H1 (cell line): ENCODE measurements at regions not wholly inside any gene's neighbourhood (a gene's known extent, or its start where the extent isn't known, plus 50 kb on each side); places are given as distances from the start of the nearest gene placed in this dataset.

Experiments
- CTCF ChIA-PET: fragments of 300-600 bp; sonication (Branson Sonifier 250); formaldehyde crosslinking; loops from one replicate; lab custom pipeline; 2021; ENCODE audit not compliant: partially characterized antibody; lab: Charles Lee
- POLR2A ChIA-PET: fragments of 300-600 bp; sonication (Branson Sonifier 250); formaldehyde crosslinking; loops from one replicate; lab custom pipeline; 2021; ENCODE audit warnings: inconsistent platforms; ENCODE audit not compliant: partially characterized antibody; lab: Charles Lee
- DNase-seq, 2 experiments: peaks; one replicate each; pipeline versions ENCODE4 v3.0.0 to v3.0.0-alpha.2; 2010 to 2022; ENCODE audit warnings: low spot score in 2 of 2, low read depth in 1 of 2, mixed read lengths in 1 of 2
- FAIRE-seq: peaks from 2 replicates; lab custom pipeline; 2011; peaks lifted over from hg19 to GRCh38; lab: Jason Lieb, UNC
- H2AFZ ChIP-seq: 2 replicates; pipeline ENCODE4 v1.8.1; 2012; ENCODE audit warnings: low read length, inconsistent platforms
- H2AK5ac ChIP-seq: 2 replicates; pipeline ENCODE4 v1.6.1; 2013; ENCODE audit warnings: low read depth, low read length
- H2BK120ac ChIP-seq: replicated peaks from 2 replicates; pipeline ENCODE3; 2013; ENCODE audit warnings: low read depth, low read length, inconsistent platforms
- H2BK12ac ChIP-seq: 2 replicates; pipeline ENCODE4 v1.6.1; 2013; ENCODE audit warnings: low read depth, low read length
- H2BK15ac ChIP-seq: 2 replicates; pipeline ENCODE4 v1.6.1; 2013; ENCODE audit warnings: low read length
- H2BK20ac ChIP-seq: 2 replicates; pipeline ENCODE4 v1.6.1; 2013; ENCODE audit warnings: low read length
- H2BK5ac ChIP-seq: 2 replicates; pipeline ENCODE4 v1.6.1; 2013; ENCODE audit warnings: low read depth, low read length
- H3K14ac ChIP-seq: 2 replicates; pipeline ENCODE4 v1.6.1; 2013; ENCODE audit warnings: inconsistent platforms; ENCODE audit not compliant: insufficient read length
- H3K18ac ChIP-seq: 2 replicates; pipeline ENCODE4 v1.6.1; 2013; ENCODE audit warnings: low read length; ENCODE audit errors: extremely low read depth
- H3K23ac ChIP-seq: 2 replicates; pipeline ENCODE4 v1.6.1; 2013; ENCODE audit warnings: inconsistent platforms; ENCODE audit not compliant: insufficient read length
- H3K23me2 ChIP-seq: 2 replicates; pipeline ENCODE4 v1.6.1; 2013; ENCODE audit warnings: low read depth, low read length
- H3K27ac ChIP-seq: 2 replicates; pipeline ENCODE4 v1.6.1; 2011; ENCODE audit warnings: low read depth, low read length, inconsistent platforms
- H3K27me3 ChIP-seq, 4 experiments: replicated peaks in 1 of 4; 1 replicate in 1 of 4; 2 replicates in 3 of 4; pipeline versions ENCODE4 v1.6.1 to v1.8.1; 2011 to 2013; ENCODE audit warnings: low read length in 3 of 4, mild to moderate bottlenecking in 3 of 4, inconsistent platforms in 2 of 4, mixed read lengths in 2 of 4, moderate library complexity in 1 of 4; ENCODE audit not compliant: control insufficient read depth in 3 of 4, insufficient read depth in 3 of 4; ENCODE audit errors: extremely low read depth in 1 of 4
- H3K36me3 ChIP-seq, 4 experiments: 2 replicates each; pipeline versions ENCODE4 v1.6.1 to v1.8.1; 2011 to 2013; ENCODE audit warnings: mild to moderate bottlenecking in 4 of 4, low read length in 3 of 4, moderate library complexity in 2 of 4, control low read depth in 1 of 4, inconsistent platforms in 1 of 4; ENCODE audit not compliant: insufficient read depth in 4 of 4, control insufficient read depth in 2 of 4
- H3K4ac ChIP-seq: replicated peaks from 2 replicates; pipeline ENCODE3; 2013; ENCODE audit warnings: low read length, low read depth, mixed read lengths, inconsistent platforms; ENCODE audit not compliant: insufficient read length
- H3K4me1 ChIP-seq, 4 experiments: replicated peaks in 1 of 4; 1 replicate in 1 of 4; 2 replicates in 3 of 4; pipeline versions ENCODE4 v1.6.1 to v1.8.1; 2011 to 2013; ENCODE audit warnings: low read length in 3 of 4, inconsistent platforms in 2 of 4, mixed read lengths in 1 of 4; ENCODE audit not compliant: insufficient read depth in 4 of 4, control insufficient read depth in 3 of 4
- H3K4me2 ChIP-seq, 2 experiments: 2 replicates each; pipeline versions ENCODE4 v1.6.1 to v1.8.1; 2011 to 2013; ENCODE audit warnings: low read depth in 2 of 2, low read length in 2 of 2, control low read depth in 1 of 2, inconsistent platforms in 1 of 2, mild to moderate bottlenecking in 1 of 2; ENCODE audit not compliant: insufficient read depth in 1 of 2
- H3K4me3 ChIP-seq, 4 experiments: fragments of 200-600, 300-600 bp in 1 of 4; sonication (generic), shearing (Covaris generic), sonication (Bioruptor Twin) in 1 of 4; 2 replicates each; pipeline versions ENCODE4 v1.5.1 to v1.8.1; 2011 to 2016; ENCODE audit warnings: low read length in 4 of 4, low read depth in 3 of 4, control low read depth in 2 of 4, inconsistent platforms in 2 of 4, mild to moderate bottlenecking in 2 of 4, mixed read lengths in 1 of 4, moderate library complexity in 1 of 4; ENCODE audit not compliant: insufficient read depth in 2 of 4; ENCODE audit errors: extremely low read depth in 1 of 4
- H3K56ac ChIP-seq: replicated peaks from 2 replicates; pipeline ENCODE3; 2013; ENCODE audit warnings: low read depth, mild to moderate bottlenecking, mixed read lengths, low read length, inconsistent platforms; ENCODE audit not compliant: insufficient read length
- H3K79me1 ChIP-seq: 2 replicates; pipeline ENCODE4 v1.6.1; 2013; ENCODE audit warnings: low read depth, low read length, control low read depth
- H3K79me2 ChIP-seq, 2 experiments: 2 replicates each; pipeline versions ENCODE4 v1.6.1 to v1.8.1; 2012 to 2013; ENCODE audit warnings: low read length in 2 of 2, mild to moderate bottlenecking in 2 of 2, inconsistent platforms in 1 of 2; ENCODE audit not compliant: insufficient read depth in 2 of 2, control insufficient read depth in 1 of 2
- H3K9ac ChIP-seq, 4 experiments: replicated peaks in 1 of 4; 1 replicate in 1 of 4; 2 replicates in 3 of 4; pipeline versions ENCODE4 v1.6.1 to v1.8.1; 2011 to 2013; ENCODE audit warnings: low read depth in 3 of 4, low read length in 3 of 4, control low read depth in 2 of 4, mild to moderate bottlenecking in 2 of 4, moderate library complexity in 2 of 4, inconsistent platforms in 1 of 4; ENCODE audit errors: extremely low read depth in 1 of 4
- H3K9me3 ChIP-seq, 2 experiments: 2 replicates each; pipeline versions ENCODE4 v1.6.1 to v1.8.1; 2012 to 2013; ENCODE audit warnings: mild to moderate bottlenecking in 2 of 2, moderate library complexity in 2 of 2, control low read depth in 1 of 2, inconsistent platforms in 1 of 2, low read depth in 1 of 2, low read length in 1 of 2, mixed read lengths in 1 of 2; ENCODE audit not compliant: insufficient read depth in 2 of 2
- H4K20me1 ChIP-seq, 2 experiments: replicated peaks in 1 of 2; 2 replicates each; pipeline versions ENCODE3 to v1.8.1; 2011 to 2013; ENCODE audit warnings: inconsistent platforms in 2 of 2, low read length in 2 of 2, mild to moderate bottlenecking in 1 of 2; ENCODE audit not compliant: insufficient read depth in 2 of 2, control insufficient read depth in 1 of 2
- H4K5ac ChIP-seq: 2 replicates; pipeline ENCODE4 v1.6.1; 2013; ENCODE audit warnings: low read length, low read depth, mixed read lengths, inconsistent platforms; ENCODE audit not compliant: insufficient read length
- H4K8ac ChIP-seq: 2 replicates; pipeline ENCODE4 v1.8.0; 2013; ENCODE audit warnings: mild to moderate bottlenecking, moderate library complexity, low read length, inconsistent platforms; ENCODE audit not compliant: insufficient read depth; ENCODE audit errors: extremely low read depth
- H4K91ac ChIP-seq: replicated peaks from 2 replicates; pipeline ENCODE3; 2013; ENCODE audit warnings: low read length, mixed read lengths, inconsistent platforms; ENCODE audit not compliant: insufficient read length
- BACH1 ChIP-seq: IDR thresholded peaks from 2 replicates; pipeline ENCODE4 v1.6.1; 2012; ENCODE audit warnings: low read length, improper control_type of control experiment
- BCL11A ChIP-seq, 2 experiments: IDR thresholded peaks; one replicate each; pipeline ENCODE4 v1.6.1; 2011; ENCODE audit warnings: low read depth in 2 of 2, low read length in 2 of 2, mild to moderate bottlenecking in 2 of 2
- BRCA1 ChIP-seq: IDR thresholded peaks from 2 replicates; pipeline ENCODE4 v1.6.1; 2012; ENCODE audit warnings: low read depth, low read length, improper control_type of control experiment
- CBX5 ChIP-seq: fragments of 300-800, 300-1000 bp; sonication (generic); IDR thresholded peaks from 2 replicates; pipeline ENCODE4 v1.7.1; 2016; ENCODE audit warnings: antibody characterized with exemption, low read length, low read depth
- CHD1 ChIP-seq: IDR thresholded peaks from 2 replicates; pipeline ENCODE4 v1.6.1; 2012; ENCODE audit warnings: low read depth, low read length, improper control_type of control experiment
- CTBP2 ChIP-seq: IDR thresholded peaks from 2 replicates; pipeline ENCODE4 v1.7.0; 2011; ENCODE audit warnings: borderline replicate concordance, mild to moderate bottlenecking, moderate library complexity, mixed read lengths, low read length; ENCODE audit not compliant: insufficient read depth, insufficient read length
- HDAC6 ChIP-seq: IDR thresholded peaks from one replicate; pipeline ENCODE4 v1.7.1; 2012; ENCODE audit warnings: low read depth, mild to moderate bottlenecking, inconsistent platforms, low read length, moderate library complexity
- KDM4A ChIP-seq: IDR thresholded peaks from one replicate; pipeline ENCODE4 v1.7.1; 2012; ENCODE audit warnings: low read depth, mild to moderate bottlenecking, moderate library complexity, low read length, inconsistent platforms; ENCODE audit not compliant: severe bottlenecking
- MAFK ChIP-seq: IDR thresholded peaks from 2 replicates; pipeline ENCODE4 v1.6.1; 2012; ENCODE audit warnings: low read depth, mild to moderate bottlenecking, improper control_type of control experiment, low read length
- POLR2AphosphoS5 ChIP-seq: IDR thresholded peaks from 2 replicates; pipeline ENCODE4 v1.6.1; 2011; ENCODE audit warnings: low read depth, low read length
- POU5F1 ChIP-seq: IDR thresholded peaks from 2 replicates; pipeline ENCODE4 v1.6.1; 2011; ENCODE audit warnings: low read depth, mild to moderate bottlenecking, low read length, moderate library complexity
- RBBP5 ChIP-seq: IDR thresholded peaks from 2 replicates; pipeline ENCODE4 v1.7.1; 2012; ENCODE audit warnings: low read depth, mild to moderate bottlenecking, inconsistent platforms, low read length, moderate library complexity, borderline replicate concordance
- SIN3A ChIP-seq, 2 experiments: IDR thresholded peaks in 1 of 2; conservative IDR thresholded peaks in 1 of 2; 2 replicates each; pipeline ENCODE4 v1.6.1; 2011 to 2012; ENCODE audit warnings: low read length in 2 of 2, improper control_type of control experiment in 1 of 2, low read depth in 1 of 2, mild to moderate bottlenecking in 1 of 2
- TAF1 ChIP-seq: IDR thresholded peaks from 2 replicates; pipeline ENCODE4 v1.6.1; 2011; ENCODE audit warnings: mild to moderate bottlenecking, low read depth, low read length
- TBP ChIP-seq: IDR thresholded peaks from 2 replicates; pipeline ENCODE4 v1.6.1; 2011; ENCODE audit warnings: low read depth, low read length, improper control_type of control experiment
- ZNF274 ChIP-seq: IDR thresholded peaks from 2 replicates; pipeline ENCODE4 v1.7.0; 2012; ENCODE audit warnings: low read length, borderline replicate concordance; ENCODE audit errors: extremely low read depth

DNA sequence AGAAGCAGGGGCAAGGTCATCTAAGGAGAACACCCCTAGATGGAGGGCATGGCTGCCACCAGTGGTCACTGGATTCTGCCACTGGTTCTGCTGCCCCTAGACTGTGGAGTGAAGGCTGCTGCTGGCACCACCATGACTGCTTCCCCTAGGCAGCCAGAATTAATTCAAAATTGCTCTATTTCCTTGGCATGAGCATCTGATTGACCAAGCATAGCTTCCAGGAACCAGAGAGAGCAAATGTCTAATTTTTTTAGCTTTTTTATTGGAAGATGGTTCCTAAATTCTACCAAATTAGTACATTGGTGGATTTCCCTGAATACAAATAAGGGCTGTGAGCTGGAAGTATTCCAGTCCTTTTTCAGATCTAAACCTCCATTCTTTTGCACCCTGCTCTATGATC, 270.2 kb upstream of the GBE1 start:
- no peak overlapping the region for H2BK15ac ChIP-seq
- H2BK12ac ChIP-seq: no peak overlapping the region
- H3K27me3 ChIP-seq: peaks cover 0 to 1% (median 0%) of the 10 kb centered on the region in 4 experiments; a peak in 1 of 7 replicates
- H2BK120ac ChIP-seq: no peak overlapping the region
- no peaks in the 10 kb centered on the region for H3K79me2 ChIP-seq
- H3K36me3 ChIP-seq: no peaks in the 10 kb centered on the region
- H3K23ac ChIP-seq: no peak overlapping the region
- no peaks in the 10 kb centered on the region for H3K79me1 ChIP-seq
- ChIA-PET POLR2A (no interaction called here), CTCF (interaction anchor here (0.9 to 1.0 kb wide), 2 partner anchors 10 to 13 kb away, joined by 3 read pairs; no protein-coding TSS in a partner anchor)
- no peaks in the 10 kb centered on the region for H3K4me1 ChIP-seq
- H3K56ac ChIP-seq: no peak overlapping the region
- no peak overlapping the region for H4K91ac ChIP-seq
- FAIRE-seq (no peak), DNase-seq (no peak)
- H2AK5ac ChIP-seq: no peak overlapping the region
- no peak overlapping the region for H3K4me3 ChIP-seq
- no peak overlapping the region for H3K4ac ChIP-seq
- H4K8ac ChIP-seq: no peak overlapping the region
- no peak overlapping the region for H3K27ac ChIP-seq
- no peak overlapping the region for H2BK5ac ChIP-seq
- no peak overlapping the region for H3K18ac ChIP-seq
- H3K14ac ChIP-seq: no peak overlapping the region
- no peaks in the 10 kb centered on the region for H3K9me3 ChIP-seq
- no peak overlapping the region for H2AFZ ChIP-seq
- no peak overlapping the region for H3K4me2 ChIP-seq
- H3K9ac ChIP-seq: no peak overlapping the region
- no peaks in the 10 kb centered on the region for H4K20me1 ChIP-seq
- H3K23me2 ChIP-seq: no peaks in the 10 kb centered on the region
- H4K5ac ChIP-seq: no peak overlapping the region
- H2BK20ac ChIP-seq: no peak overlapping the region
- TF ChIP-seq HDAC6 (no peak), ZNF274 (no peak), CBX5 (no peak), POU5F1 (no peak), CHD1 (no peak), SIN3A (conservative IDR thresholded peaks at IDR 0.05 in 1 of 2, IDR thresholded peaks at IDR 0.05 in 1 of 2; ENCODE audit: low read depth in 1 of 2, low read length in 2 of 2) (no peak), BRCA1 (no peak), TBP (no peak), MAFK (no peak), BCL11A (IDR thresholded peaks at IDR 0.05; ENCODE audit: low read depth in 2 of 2, low read length in 2 of 2) (no peak), TAF1 (no peak), RBBP5 (no peak), POLR2AphosphoS5 (no peak), BACH1 (no peak), KDM4A (no peak), CTBP2 (no peak)
